Spleen (tissue), 11 donors: ENCODE measurements at regions not wholly inside any gene's neighbourhood (a gene's known extent, or its start where the extent isn't known, plus 50 kb on each side); places are given as distances from the start of the nearest gene placed in this dataset.

ENCODE experiments used
- DNase-seq: peaks from one replicate; pipeline ENCODE4 v3.0.0-alpha.2; 2020
- H3K27ac ChIP-seq, 8 donors: fragments of 200-600 bp; sonication (generic) in 7 of 8; 1 replicate in 4 of 8; 2 replicates in 4 of 8; pipeline versions ENCODE4 v1.5.0 to v1.8.0; 2016 to 2021; ENCODE audit warnings: inconsistent platforms in 4 of 8, mild to moderate bottlenecking in 4 of 8, moderate library complexity in 1 of 8
- H3K27me3 ChIP-seq, 7 donors: fragments of 200-600 bp; sonication (generic) in 6 of 7; replicated peaks in 1 of 7; 1 replicate in 4 of 7; 2 replicates in 3 of 7; pipeline versions ENCODE4 v1.5.0 to v1.8.0; 2016 to 2021; ENCODE audit warnings: inconsistent platforms in 3 of 7, mild to moderate bottlenecking in 1 of 7
- H3K36me3 ChIP-seq, 6 donors: fragments of 200-600 bp; sonication (generic) in 5 of 6; 1 replicate in 4 of 6; 2 replicates in 2 of 6; pipeline versions ENCODE4 v1.5.0 to v1.8.0; 2016 to 2021; ENCODE audit warnings: inconsistent platforms in 2 of 6
- H3K4me1 ChIP-seq, 6 donors: fragments of 200-600 bp; sonication (generic) in 5 of 6; 1 replicate in 3 of 6; 2 replicates in 3 of 6; pipeline versions ENCODE4 v1.5.0 to v1.8.0; 2016 to 2021; ENCODE audit warnings: inconsistent platforms in 3 of 6
- H3K4me3 ChIP-seq, 8 donors: fragments of 200-600 bp; sonication (generic) in 7 of 8; 1 replicate in 4 of 8; 2 replicates in 4 of 8; pipeline versions ENCODE4 v1.5.0 to v1.8.0; 2016 to 2021; ENCODE audit warnings: inconsistent platforms in 4 of 8, mild to moderate bottlenecking in 4 of 8, moderate library complexity in 2 of 8
- H3K9me3 ChIP-seq, 8 donors: fragments of 200-600 bp; sonication (generic) in 7 of 8; 1 replicate in 4 of 8; 2 replicates in 4 of 8; pipeline versions ENCODE4 v1.5.0 to v1.8.0; 2016 to 2021; ENCODE audit warnings: inconsistent platforms in 4 of 8
- CTCF ChIP-seq, 11 experiments: fragments of 200-600 bp in 7 of 11; fragments of 450-650 bp in 4 of 11; sonication (generic) in 4 of 11; IDR thresholded peaks in 8 of 11; conservative IDR thresholded peaks in 3 of 11; 1 replicate in 7 of 11; 2 replicates in 4 of 11; pipeline versions ENCODE4 v1.4.0 to v1.8.0; 2016 to 2021; ENCODE audit warnings: antibody characterized with exemption in 11 of 11, inconsistent platforms in 4 of 11, mild to moderate bottlenecking in 1 of 11
- POLR2A ChIP-seq, 3 donors: fragments of 450-650 bp; IDR thresholded peaks; one replicate each; pipeline ENCODE4 v1.5.1; 2017; ENCODE audit warnings: antibody characterized with exemption in 3 of 3, mild to moderate bottlenecking in 1 of 3
- POLR2AphosphoS5 ChIP-seq, 3 donors: sonication (generic); formaldehyde crosslinking; IDR thresholded peaks; one replicate each; pipeline ENCODE4 v1.5.1; 2017; ENCODE audit warnings: antibody characterized with exemption in 3 of 3
- WGBS, 5 donors: extraction: QIAGEN DNeasy Blood & Tissue Kit in 3 of 5; methylation state at CpG; one replicate each; pipeline versions ENCODE4 v1.1.5 to v1.1.7; 2013 to 2018; 5-methylcytosine and 5-hydroxymethylcytosine counted together
- intact Hi-C: fragments of 100-400 bp; cut with DNase I; formaldehyde crosslinking; loops from one replicate; pipeline ENCODE4 v1.15.0; 2023; ENCODE audit warnings: low total_unique reads
- donor health status: healthy with polysubstance abuse.
- donor health status: DM: no; HTN: no; CAD: no; lungs with moderate emphysema.
- donor health status: DM: no; HTN: no; CAD: no.
- donor health status: Bipolar disorder and iron deficiency.
- donor health status: healthy.
- donor health status: DM: no; HTN: no; CAD: no.
- donor health status: DM: yes; HTN: yes; CAD: no.

- intact Hi-C loops = no loop called here
These were observed 108.2 kb upstream of the GALNT5 start for GRCh38 chr2:157149270-157149669.

DNA sequence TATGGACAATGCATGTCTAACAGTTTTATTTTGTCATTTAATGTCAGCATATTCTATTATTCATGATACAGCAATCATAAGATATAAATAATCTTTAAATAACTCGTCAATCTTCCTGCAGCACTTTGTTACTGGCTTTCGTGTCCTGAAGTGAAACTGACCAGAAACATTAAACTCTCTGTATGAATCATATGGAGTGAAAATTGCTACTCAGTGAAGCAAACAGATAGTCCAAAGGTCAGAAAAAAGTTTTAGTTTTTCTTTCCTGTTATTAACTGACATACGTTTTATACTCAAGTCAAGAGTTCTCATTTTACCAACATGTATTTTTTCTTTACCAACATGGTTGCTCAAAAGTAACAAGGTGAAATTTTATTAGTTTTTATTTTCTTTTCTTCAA is 106.8 kb upstream of the GALNT5 start:
- no peaks in the 10 kb centered on the region for H3K27me3 ChIP-seq
- no peak for DNase-seq
- no peak overlapping the region for H3K27ac ChIP-seq
- H3K9me3 ChIP-seq = no peaks in the 10 kb centered on the region
- TF ChIP-seq POLR2A (IDR thresholded peaks at IDR 0.05) (no peak), POLR2AphosphoS5 (IDR thresholded peaks at IDR 0.05) (no peak), CTCF (IDR thresholded peaks at IDR 0.05 in 8 of 11, conservative IDR thresholded peaks at IDR 0.05 in 3 of 11) (no peak)
- intact Hi-C loops = no loop called here
- no peak overlapping the region for H3K4me3 ChIP-seq
- 58 to 73% (median 65%) methylated on average over 3 of the region's 3 CpGs for WGBS, 5 donors
- no peaks in the 10 kb centered on the region for H3K4me1 ChIP-seq
- no peaks in the 10 kb centered on the region for H3K36me3 ChIP-seq

More at GRCh38 chr2:157149270-157149669, 108.2 kb upstream of the GALNT5 start:
- DNase-seq = no peak
- no peaks in the 10 kb centered on the region for H3K36me3 ChIP-seq
- no peak for TF ChIP-seq POLR2A (IDR thresholded peaks at IDR 0.05)
- no peak for TF ChIP-seq POLR2AphosphoS5 (IDR thresholded peaks at IDR 0.05)
- TF ChIP-seq CTCF (IDR thresholded peaks at IDR 0.05 in 8 of 11, conservative IDR thresholded peaks at IDR 0.05 in 3 of 11) = no peak
- no peak overlapping the region for H3K4me3 ChIP-seq
- no peaks in the 10 kb centered on the region for H3K4me1 ChIP-seq
- 42 to 48% (median 44%) methylated on average over 2 of the region's 2 CpGs for WGBS, 5 donors
- H3K27ac ChIP-seq = no peak overlapping the region
- no peaks in the 10 kb centered on the region for H3K27me3 ChIP-seq
- no peaks in the 10 kb centered on the region for H3K9me3 ChIP-seq

DNA sequence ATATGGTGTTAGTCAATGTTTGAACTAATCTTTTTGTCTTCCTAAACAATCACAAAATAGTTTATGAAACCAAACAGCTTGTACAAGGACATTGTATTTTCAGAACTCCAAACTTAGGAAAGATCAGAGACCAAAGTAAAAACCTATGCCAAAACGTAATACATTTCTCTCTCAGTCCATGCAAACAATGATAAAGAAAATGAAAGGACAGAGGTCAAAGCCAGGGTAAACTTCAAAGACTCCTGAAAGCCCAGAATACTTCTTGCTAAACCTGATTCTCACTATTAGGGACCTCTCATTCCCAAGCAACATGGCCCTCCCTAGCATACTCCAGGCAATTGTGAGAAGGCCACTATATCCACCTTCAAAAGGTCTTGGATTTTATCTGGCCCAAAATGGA is 105.1 kb upstream of the GALNT5 start:
- no peak overlapping the region for H3K4me3 ChIP-seq
- 37 to 76% (median 44%) methylated on average over 1 of the region's 1 CpG for WGBS, 5 donors
- intact Hi-C loops = no loop called here
- no peak overlapping the region for H3K27ac ChIP-seq
- H3K36me3 ChIP-seq = no peaks in the 10 kb centered on the region
- no peaks in the 10 kb centered on the region for H3K4me1 ChIP-seq
- H3K27me3 ChIP-seq = no peaks in the 10 kb centered on the region
- DNase-seq = no peak
- peaks cover 0 to 3% (median 0%) of the 10 kb centered on the region in 8 donors for H3K9me3 ChIP-seq
- TF ChIP-seq POLR2AphosphoS5 (IDR thresholded peaks at IDR 0.05) (no peak), POLR2A (IDR thresholded peaks at IDR 0.05) (no peak), CTCF (IDR thresholded peaks at IDR 0.05 in 8 of 11, conservative IDR thresholded peaks at IDR 0.05 in 3 of 11) (no peak)

GRCh38 chr2:157155992-157156391 is 101.5 kb upstream of the GALNT5 start:
- WGBS, 5 donors = 38 to 92% (median 91%) methylated on average over 1 of the region's 1 CpG
- DNase-seq = no peak
- H3K4me3 ChIP-seq = no peak overlapping the region
- H3K36me3 ChIP-seq = no peaks in the 10 kb centered on the region
- H3K4me1 ChIP-seq = no peaks in the 10 kb centered on the region
- intact Hi-C loops = no loop called here
- no peak overlapping the region for H3K27ac ChIP-seq
- TF ChIP-seq POLR2A (IDR thresholded peaks at IDR 0.05) = no peak
- TF ChIP-seq CTCF (IDR thresholded peaks at IDR 0.05 in 8 of 11, conservative IDR thresholded peaks at IDR 0.05 in 3 of 11) = no peak
- TF ChIP-seq POLR2AphosphoS5 (IDR thresholded peaks at IDR 0.05) = no peak
- H3K9me3 ChIP-seq = peaks cover 0 to 3% (median 0%) of the 10 kb centered on the region in 8 donors
- H3K27me3 ChIP-seq = peaks cover 0 to 4% (median 0%) of the 10 kb centered on the region in 7 donors
